HG03108 (cell line): ENCODE measurements at regions not wholly inside any gene's neighbourhood (a gene's known extent, or its start where the extent isn't known, plus 50 kb on each side); places are given as distances from the start of the nearest gene placed in this dataset.
"Not testable (repeated sequence)": the region's sequence is repeated elsewhere in the genome, so short reads cannot be mapped to it uniquely, and the experiment has no call there.

Source experiments
- ATAC-seq: cut with Tn5 transposase; IDR thresholded peaks from one replicate; pipeline ENCODE4 v1.9.1; 2021; ENCODE audit warnings: moderate library complexity; ENCODE audit not compliant: unreplicated experiment

DNA sequence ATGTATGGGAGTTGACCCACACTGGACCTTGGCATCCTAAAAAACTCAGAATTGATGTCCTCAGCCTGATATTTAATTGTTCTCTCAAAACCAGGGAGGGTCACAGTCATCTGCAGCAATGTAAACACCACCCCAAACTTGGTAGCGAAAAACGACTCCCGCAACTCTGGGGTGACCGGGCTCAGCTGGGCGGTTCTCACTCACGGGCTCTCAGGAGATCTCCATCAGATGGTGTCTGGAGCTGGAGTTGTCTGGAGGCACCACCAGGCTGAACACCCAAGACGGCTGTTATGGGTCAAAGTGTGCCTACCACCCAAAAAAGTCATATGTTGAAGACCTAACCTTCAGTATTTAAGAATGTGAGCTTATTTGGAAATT is 50.9 kb upstream of the NXT1 start:
- no peak for ATAC-seq

- ATAC-seq = no peak
Observed at GRCh38 chr20:23298926-23299672, 51.5 kb upstream of the NXT1 start.

DNA sequence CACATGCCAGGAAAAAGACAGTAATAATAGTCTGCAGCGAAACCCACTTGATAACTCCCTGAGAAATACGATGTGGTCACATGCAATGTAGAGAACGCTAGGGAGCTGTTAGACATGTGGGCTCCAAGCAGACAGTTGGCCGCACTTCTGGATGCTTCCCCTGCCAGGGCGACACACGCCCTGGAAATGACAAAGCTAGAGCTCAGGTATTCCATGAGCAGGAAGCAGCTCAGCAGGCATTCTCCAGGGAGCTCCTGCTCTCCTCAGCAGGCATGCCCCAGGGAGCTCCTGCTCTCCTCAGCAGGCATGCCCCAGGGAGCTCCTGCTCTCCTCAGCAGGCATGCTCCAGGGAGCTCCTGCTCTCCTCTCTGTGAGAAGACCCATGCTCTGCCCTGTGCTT is 52.4 kb upstream of the NXT1 start:
- no peak for ATAC-seq

DNA sequence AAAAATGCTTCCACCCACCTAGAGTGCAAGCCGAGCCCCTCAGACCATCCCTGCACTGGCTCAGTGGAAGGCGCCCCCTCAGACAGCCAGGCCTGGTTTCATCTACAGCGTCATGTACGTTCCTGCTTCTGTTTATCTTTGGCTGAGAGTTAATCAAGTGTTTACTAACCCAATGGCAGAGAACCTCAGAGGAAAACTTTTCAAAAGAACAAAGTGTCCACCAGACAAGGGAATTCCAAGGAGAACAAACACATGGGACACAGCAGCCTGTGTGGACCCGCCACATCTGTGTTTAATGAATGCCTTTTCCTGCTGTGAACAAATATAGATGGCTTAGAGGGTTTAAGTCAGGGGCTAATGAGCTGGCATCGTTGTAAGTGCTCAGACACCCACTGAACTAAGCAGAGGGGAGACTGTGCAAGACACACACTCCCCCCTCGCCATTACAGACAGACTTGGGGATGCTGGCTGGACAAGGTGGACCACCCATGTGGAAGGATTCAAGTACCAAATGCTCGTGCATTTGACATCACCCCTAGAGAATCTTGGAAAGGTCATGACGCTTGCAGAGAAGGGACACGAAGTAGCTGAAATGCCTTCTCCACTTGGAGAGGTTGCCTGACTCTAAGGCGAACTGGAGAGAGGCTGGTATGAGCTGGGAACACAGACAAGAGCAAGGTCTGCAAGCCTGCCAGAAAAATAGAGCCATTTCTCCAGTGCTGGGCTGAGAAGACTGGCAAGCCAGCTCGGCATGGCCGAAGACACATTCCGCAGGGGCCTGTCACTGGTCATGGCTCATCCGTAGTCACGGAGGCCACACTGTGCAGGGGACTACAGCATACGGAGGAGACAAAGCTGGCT is 53.5 kb upstream of the NXT1 start:
- ATAC-seq = no peak

DNA sequence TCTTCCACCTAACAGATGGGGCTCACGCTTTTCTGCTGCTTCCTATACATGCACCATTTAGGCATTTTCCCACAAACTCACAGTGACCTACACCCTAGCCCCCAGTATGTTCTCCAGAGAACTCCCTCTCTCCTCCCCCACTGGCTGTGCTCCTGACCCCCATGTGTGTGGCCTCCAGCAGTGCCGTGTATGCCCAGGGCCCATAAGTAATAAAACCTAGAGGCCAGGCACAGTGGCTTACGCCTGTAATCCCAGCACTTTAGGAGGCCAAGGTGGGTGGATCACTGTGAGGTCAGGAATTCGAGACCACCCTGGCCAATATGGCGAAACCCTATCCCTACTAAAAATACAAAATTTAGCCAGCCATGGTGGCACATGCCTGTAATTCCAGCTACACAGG is 54.7 kb upstream of the NXT1 start:
- no peak for ATAC-seq

DNA sequence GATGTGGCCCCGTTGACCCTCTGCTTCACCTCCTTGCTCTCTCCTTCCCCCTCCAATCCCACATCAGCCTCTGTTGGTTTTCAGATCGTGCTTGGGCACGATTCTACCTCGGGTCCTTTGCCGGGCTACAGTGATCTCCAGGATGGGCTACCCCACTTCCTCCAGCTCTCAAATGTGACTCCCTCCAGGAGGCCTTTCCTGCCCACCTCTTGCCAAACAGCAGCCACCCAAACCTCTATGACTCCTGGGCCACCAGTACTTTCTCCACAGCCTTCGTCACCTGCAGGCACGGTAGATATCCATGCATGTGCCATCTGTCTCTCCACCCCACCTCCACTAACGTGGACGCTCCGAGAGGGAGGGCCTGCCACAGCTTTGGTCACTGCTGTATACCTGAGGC is 55.9 kb upstream of the NXT1 start:
- no peak for ATAC-seq

DNA sequence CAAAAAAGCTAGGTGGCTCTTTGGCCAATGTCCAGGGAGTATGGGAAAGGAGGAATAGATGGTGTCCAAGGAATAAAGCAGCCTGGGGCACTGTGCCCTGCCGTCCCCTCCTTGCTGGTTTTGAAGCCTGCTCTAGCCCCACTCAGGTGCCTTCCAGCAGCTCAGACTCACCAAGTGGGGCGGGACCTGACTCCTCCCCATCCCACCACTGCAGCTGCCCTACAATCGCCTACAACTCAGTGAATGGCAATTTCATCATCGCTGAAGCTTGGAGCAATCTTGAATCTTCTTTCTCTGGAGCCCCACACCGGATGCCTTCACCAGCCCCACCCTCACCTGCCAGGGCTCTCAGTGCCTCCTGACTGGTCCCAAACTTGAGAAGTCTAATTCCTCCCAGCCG is 56.4 kb upstream of the NXT1 start:
- no peak for ATAC-seq

- no peak for ATAC-seq
Observed at GRCh38 chr20:23293689-23294088, 56.9 kb upstream of the NXT1 start.

GRCh38 chr20:23292311-23292710 is 58.3 kb upstream of the NXT1 start:
- not testable (repeated sequence) for ATAC-seq

DNA sequence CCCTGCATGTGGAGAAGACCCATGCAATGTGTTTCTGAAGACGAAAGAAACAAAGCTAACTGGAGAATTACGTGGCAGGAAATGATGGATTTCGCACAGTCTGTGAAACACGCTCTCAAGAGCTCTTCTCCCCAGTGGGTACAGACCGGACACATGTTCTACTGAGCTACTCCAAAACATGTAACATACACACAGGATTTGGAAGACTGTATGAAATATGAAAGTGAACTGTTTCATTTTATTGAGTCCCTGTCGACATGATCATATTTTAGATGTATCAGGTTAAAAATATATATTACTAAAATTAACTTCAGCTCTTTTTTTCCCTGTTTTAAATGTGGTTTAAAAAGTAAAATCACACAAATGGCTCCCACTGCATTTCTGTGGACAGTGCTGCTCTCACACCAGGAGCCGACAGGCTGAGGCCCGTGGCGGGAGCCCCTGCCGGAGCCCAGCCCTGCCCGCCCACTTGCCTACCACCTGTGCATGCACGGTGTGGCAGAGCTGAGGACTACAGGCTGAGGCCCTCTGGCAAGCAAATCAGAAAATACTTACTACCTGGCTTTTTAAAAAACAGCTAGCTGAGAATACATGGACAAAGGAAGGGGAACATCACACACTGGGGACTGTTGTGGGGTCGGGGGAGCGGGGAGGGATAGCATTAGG is 58.9 kb upstream of the NXT1 start:
- ATAC-seq = no peak

DNA sequence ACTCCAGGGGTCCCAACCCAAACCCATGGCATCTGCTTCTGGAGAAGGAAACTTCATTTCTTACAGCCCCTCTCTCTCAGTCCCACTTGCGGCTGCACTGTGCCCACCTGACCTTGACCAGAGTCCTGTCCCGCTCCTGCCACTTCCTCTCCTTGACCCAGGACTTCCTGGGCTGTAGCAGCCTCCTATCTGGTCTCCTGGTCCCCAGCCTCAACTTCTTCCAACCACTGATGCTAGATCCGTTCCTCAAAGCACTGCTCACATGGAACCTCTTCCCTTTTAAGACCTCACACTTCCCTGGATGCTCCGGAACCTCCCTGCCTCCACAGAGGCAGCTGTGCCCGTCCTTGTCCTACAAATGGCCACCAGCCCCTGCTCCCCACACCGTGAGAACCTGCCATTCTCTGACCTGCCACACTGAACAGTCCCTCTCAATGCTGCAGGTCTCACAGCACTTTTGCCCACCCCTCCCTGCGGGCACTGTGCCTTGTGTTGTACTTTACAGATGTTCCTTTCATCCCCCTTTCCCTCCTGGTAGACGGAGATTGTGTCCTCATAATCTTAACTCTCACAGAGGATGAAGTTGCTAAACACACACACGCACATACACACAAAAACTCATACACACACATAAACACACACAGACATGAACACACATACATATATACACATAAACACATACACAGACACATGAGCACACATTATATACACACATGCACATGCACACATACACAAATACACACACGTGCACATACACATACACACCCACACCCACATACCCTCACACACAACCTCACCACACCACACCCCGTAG is 59.6 kb upstream of the NXT1 start:
- no peak for ATAC-seq

- ATAC-seq = no peak
Observed at GRCh38 chr20:23289724-23290395, 60.7 kb upstream of the NXT1 start.

GRCh38 chr20:23289249-23289648 is 61.3 kb upstream of the NXT1 start:
- no peak for ATAC-seq

DNA sequence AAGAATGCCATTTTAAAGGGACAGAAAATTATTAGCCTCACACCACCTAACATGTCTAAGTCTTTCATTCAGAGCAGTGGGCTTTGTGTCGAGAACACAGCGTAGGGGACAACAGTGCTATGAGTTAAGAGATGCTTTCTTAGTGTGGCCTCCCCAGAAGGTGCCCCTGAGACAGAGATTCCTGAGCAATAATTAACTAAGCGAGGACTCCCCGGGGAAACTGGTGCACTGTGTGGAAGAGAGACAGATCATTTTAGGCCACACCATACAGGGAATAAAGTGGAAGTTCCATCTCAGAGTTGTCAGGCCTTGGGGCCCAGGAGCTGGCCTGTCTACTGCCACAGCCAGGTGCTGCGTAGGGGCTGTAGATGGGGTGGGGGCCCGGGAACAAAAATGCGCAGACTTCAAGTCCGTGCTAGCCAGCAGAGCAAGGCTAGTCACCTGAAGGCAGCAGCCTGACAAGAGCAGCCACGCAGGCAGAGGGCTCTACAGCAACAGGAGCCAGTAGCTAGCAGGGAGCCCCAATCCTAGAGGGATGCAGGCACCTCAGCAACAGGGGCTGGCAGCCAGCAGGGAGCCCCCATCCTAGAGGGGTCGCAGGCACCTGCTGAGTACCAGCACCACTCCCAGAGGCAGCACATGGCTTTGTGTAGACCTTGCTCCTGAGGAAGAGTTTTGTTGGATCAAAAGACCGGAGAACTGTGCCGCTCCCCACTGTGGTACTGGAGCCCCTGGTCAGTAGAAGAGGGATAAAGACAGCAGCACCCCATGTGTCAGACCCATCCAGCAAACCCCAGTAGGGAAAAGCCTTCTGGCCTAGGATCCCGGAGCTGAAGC is 63.0 kb upstream of the NXT1 start:
- no peak for ATAC-seq

DNA sequence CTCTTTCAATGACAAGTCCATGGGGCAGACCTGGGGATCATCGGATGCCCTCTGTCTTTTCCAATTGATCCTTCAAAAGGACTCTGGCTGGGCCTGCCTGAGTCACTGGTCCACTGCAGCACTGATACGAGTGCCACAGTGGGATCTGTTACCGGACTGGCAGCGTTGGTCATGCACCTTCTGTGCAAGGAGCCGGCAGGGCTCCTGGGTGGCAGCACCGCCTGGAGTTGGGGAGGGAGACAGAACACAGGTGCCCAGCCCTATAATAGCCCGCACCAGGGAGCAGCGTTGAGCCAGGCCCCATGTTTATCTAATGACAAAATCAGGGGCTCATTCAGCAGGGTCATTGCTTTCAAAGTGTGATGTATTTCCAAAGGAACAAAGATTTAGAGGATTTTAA is 64.2 kb upstream of the NXT1 start:
- no peak for ATAC-seq

GRCh38 chr20:23285536-23285935 is 65.1 kb upstream of the NXT1 start:
- ATAC-seq = no peak

DNA sequence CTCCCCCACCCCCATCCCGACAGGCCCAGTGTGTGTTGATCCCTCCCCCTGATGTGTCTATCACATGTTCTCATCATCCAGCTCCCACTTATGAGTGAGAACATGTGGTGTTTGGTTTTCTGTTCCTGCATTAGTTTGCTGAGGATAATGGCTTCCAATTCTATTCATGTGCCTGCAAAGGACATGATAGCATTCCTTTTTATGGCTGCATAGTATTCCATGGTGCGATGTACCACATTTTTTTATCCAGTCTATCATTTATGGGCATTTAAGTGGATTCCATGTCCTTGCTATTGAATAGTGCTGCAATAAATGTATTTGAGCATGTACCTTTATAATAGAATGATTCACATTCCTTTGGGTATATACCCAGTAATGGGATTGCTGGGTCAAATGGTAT is 66.6 kb upstream of the NXT1 start:
- no peak for ATAC-seq

GRCh38 chr20:23283096-23283850 is 67.3 kb upstream of the NXT1 start:
- no peak for ATAC-seq

DNA sequence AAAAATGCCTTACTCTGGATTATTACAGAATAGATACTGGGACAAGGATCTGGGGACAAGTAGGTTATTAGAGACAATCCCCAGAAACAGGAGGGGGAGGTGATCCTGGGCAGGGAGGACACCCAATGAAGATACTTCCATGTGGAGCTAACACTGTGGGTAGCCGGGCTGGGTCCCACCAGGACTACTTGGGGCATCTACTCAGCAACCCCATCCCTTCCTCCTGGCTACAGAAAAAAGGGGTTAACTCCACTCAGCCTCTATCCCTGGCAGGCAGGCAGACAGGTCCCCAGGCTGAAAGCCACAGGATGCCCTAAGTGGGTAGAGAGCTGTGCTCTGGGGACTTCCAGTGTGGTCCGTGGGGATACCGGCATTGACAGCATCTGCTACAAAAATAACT is 68.0 kb upstream of the NXT1 start:
- no peak for ATAC-seq
